ENCODE measurements at regions not wholly inside any gene's neighbourhood (a gene's known extent, or its start where the extent isn't known, plus 50 kb on each side); places are given as distances from the start of the nearest gene placed in this dataset.

GRCh38 chr9:95721061-95721531 is 154.4 kb upstream of the ERCC6L2 start:
- no peaks in the 10 kb centered on the region for H3K9me3 ChIP-seq (ENCODE audit: control insufficient read depth, low read depth, low read length)
- no peak overlapping the region for H4K91ac ChIP-seq (ENCODE audit: insufficient read length, low read depth, low read length)
- no peak overlapping the region for H2BK20ac ChIP-seq (ENCODE audit: low read depth, low read length, poor library complexity, severe bottlenecking)
- H3K79me2 ChIP-seq (ENCODE audit: insufficient read depth, low read length): no peaks in the 10 kb centered on the region
- H3K36me3 Mint-ChIP-seq (ENCODE audit: insufficient read depth in 1 of 3, low read depth in 3 of 3): no peaks in the 10 kb centered on the region
- H3K79me1 ChIP-seq (ENCODE audit: insufficient read depth, low read depth, low read length, poor library complexity, severe bottlenecking): no peaks in the 10 kb centered on the region
- H2BK12ac ChIP-seq (ENCODE audit: insufficient read length, low read depth, low read length): no peak overlapping the region
- WGBS (ENCODE audit: extremely low coverage, insufficient read length, low lambda C conversion rate): no CpG with 5 or more reads among the region's 5 CpGs
- no peak overlapping the region for H2BK15ac ChIP-seq (ENCODE audit: low read depth, low read length)
- no peaks in the 10 kb centered on the region for H4K20me1 ChIP-seq (ENCODE audit: control insufficient read depth, insufficient read depth, insufficient read length)
- H2BK120ac ChIP-seq (ENCODE audit: low read depth, low read length, poor library complexity, severe bottlenecking): no peak overlapping the region
- H3K4me1 ChIP-seq (ENCODE audit: insufficient read depth, low read length): no peaks in the 10 kb centered on the region
- H4K5ac ChIP-seq (ENCODE audit: insufficient read length, low read depth, low read length): no peak overlapping the region
- no peak overlapping the region for H3K4me3 Mint-ChIP-seq
- H3K18ac ChIP-seq (ENCODE audit: insufficient read length, low read depth, low read length): no peak overlapping the region
- H3K4me2 ChIP-seq (ENCODE audit: insufficient read depth, insufficient read length, low read length): no peak overlapping the region
- no peaks in the 10 kb centered on the region for H3K23me2 ChIP-seq (ENCODE audit: insufficient read length, low read depth, low read length, poor library complexity, severe bottlenecking)
- H3K9ac ChIP-seq (ENCODE audit: extremely low read depth, insufficient read length, low read length): no peak overlapping the region
- H3K27me3 Mint-ChIP-seq (ENCODE audit: low read depth): peaks cover 6% of the 10 kb centered on the region
- H3K4me1 Mint-ChIP-seq: no peaks in the 10 kb centered on the region
- H3K27me3 ChIP-seq (ENCODE audit: insufficient read depth, low read length): no peaks in the 10 kb centered on the region
- no peak for DNase-seq
- no peak overlapping the region for H3K27ac ChIP-seq (ENCODE audit: insufficient read length, low read depth, low read length)
- no peak overlapping the region for H2AK5ac ChIP-seq (ENCODE audit: insufficient read length, low read length)
- no peak overlapping the region for H3T11ph ChIP-seq (ENCODE audit: low read length)
- no peak overlapping the region for H3K14ac ChIP-seq (ENCODE audit: insufficient read depth, low read length)
- no peak overlapping the region for H3K56ac ChIP-seq (ENCODE audit: insufficient read length, low read depth, low read length)
- no peak overlapping the region for H2BK5ac ChIP-seq (ENCODE audit: insufficient read length, low read length)
- H3K9me3 Mint-ChIP-seq: peaks cover 0 to 5% of the 10 kb centered on the region in 2 experiments; a peak in 4 of 5 replicates
- no peak overlapping the region for H3K27ac Mint-ChIP-seq
- no peak for TF ChIP-seq CTCF (conservative IDR thresholded peaks at IDR 0.05)
- no peak overlapping the region for H2AFZ ChIP-seq (ENCODE audit: low read length)
- no peak overlapping the region for H3K4ac ChIP-seq (ENCODE audit: low read depth, low read length)
- H3K23ac ChIP-seq (ENCODE audit: insufficient read length, low read depth, low read length): no peak overlapping the region
- no peak overlapping the region for H4K8ac ChIP-seq (replicated peaks; ENCODE audit: insufficient read length, low read depth, low read length)

All from H9 (cell line).